ENCODE measurements at regions not wholly inside any gene's neighbourhood (a gene's known extent, or its start where the extent isn't known, plus 50 kb on each side); places are given as distances from the start of the nearest gene placed in this dataset.

DNA sequence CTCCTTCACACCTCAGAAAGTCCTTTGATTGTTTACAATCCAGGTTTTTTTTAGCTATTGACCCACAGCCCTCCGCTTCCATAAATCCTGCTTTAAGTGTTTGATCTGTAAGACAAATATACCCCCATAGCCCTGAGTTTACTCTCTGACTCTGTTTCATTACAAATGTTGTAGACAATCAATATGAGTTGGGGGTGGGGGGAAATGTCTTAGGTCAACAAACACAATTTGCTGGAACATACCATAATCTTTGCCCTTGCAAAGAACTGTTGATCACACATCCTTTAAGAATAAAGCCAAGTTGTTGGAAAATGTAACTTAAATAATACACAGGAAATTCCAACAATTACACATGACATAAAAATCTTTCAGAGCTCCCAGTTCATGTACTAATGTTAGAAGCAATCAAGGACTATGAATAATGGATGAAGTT, 301.8 kb upstream of the SEMA6D start:
- H3K4me3 ChIP-seq (ENCODE audit: low read depth, low read length), result no peak overlapping the region
- TF ChIP-seq, protein P1, sequence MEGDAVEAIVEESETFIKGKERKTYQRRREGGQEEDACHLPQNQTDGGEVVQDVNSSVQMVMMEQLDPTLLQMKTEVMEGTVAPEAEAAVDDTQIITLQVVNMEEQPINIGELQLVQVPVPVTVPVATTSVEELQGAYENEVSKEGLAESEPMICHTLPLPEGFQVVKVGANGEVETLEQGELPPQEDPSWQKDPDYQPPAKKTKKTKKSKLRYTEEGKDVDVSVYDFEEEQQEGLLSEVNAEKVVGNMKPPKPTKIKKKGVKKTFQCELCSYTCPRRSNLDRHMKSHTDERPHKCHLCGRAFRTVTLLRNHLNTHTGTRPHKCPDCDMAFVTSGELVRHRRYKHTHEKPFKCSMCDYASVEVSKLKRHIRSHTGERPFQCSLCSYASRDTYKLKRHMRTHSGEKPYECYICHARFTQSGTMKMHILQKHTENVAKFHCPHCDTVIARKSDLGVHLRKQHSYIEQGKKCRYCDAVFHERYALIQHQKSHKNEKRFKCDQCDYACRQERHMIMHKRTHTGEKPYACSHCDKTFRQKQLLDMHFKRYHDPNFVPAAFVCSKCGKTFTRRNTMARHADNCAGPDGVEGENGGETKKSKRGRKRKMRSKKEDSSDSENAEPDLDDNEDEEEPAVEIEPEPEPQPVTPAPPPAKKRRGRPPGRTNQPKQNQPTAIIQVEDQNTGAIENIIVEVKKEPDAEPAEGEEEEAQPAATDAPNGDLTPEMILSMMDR (IDR thresholded peaks at IDR 0.05; ENCODE audit: low read depth, low read length), result no peak

DNA sequence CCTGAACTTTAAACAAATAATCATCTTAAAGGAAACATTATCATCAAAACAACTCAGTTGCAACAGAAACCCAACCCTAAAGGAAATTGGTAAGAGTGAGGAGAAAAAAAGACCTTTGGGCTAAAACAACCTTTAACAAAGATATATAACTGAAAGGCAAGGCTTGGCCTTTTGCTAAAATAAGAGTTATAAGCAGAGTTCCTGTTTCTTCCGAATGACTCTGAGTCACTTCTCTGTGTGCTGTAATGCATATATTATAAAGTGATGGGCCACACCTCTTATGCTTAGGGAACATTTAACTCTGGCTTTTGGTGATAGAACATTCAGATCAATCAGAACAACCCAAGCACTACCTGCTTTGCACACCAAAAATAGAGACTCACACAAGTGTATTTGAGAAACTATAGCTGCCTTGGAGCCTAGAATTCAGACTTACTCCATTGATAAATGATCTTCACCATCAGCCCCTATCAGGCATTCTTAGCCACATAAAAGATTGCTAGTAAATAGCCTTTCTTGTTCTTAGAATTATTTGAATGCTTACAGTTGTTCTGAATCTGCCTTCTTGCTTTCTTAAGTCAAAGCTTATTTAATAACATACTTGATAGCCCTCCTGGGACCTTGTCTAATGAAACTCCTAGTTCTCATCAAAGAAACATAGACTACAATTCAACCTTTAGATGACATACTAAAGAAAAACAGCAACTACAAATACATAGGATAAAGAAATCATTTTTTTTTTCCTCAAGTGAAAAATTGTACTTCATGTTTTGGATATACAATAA, 294.2 kb upstream of the SEMA6D start:
- TF ChIP-seq, protein P1 (IDR thresholded peaks at IDR 0.05; ENCODE audit: low read depth, low read length), result no peak
- no peak overlapping the region for H3K4me3 ChIP-seq (ENCODE audit: low read depth, low read length)

DNA sequence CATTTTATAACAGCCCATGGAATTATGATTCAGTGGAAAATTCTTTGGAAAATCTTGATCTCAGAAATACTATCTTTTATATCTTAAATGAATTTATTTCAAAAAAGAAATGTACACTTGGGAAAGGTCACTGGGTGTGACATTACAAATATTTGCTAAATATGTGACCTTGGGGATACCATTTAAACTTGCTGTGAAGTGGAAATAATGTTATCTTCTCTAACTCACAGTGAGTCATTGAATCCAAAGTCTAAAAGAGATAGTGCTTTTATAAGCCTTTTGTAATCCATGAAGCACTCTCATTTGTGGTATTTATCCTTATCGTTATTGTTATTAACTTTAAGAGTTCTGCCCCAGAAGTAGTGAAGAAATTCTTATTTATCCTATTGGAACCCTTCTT, 289.8 kb upstream of the SEMA6D start:
- TF ChIP-seq, protein P1 (IDR thresholded peaks at IDR 0.05; ENCODE audit: low read depth, low read length), result no peak
- no peak overlapping the region for H3K4me3 ChIP-seq (ENCODE audit: low read depth, low read length)

DNA sequence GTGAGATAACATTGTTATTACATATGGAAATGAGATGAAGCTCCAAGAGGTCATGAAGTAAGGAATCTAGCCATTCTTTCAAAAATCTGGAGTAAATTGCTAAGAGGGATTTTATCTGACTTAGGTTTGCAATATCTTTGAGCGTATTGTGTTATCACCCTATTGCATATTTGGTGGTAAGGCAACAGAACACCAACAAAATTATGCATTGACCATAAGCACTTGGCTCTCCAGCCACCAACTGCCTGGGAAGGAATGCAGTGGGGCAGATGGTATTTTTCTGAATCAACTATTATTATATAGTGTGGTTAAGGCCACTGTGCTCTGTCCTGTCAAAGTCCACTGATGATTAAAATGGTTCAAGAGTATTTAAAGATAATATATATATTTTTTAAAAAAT, 287.9 kb upstream of the SEMA6D start:
- TF ChIP-seq, protein P1 (IDR thresholded peaks at IDR 0.05; ENCODE audit: low read depth, low read length), result no peak
- H3K4me3 ChIP-seq (ENCODE audit: low read depth, low read length), result no peak overlapping the region

DNA sequence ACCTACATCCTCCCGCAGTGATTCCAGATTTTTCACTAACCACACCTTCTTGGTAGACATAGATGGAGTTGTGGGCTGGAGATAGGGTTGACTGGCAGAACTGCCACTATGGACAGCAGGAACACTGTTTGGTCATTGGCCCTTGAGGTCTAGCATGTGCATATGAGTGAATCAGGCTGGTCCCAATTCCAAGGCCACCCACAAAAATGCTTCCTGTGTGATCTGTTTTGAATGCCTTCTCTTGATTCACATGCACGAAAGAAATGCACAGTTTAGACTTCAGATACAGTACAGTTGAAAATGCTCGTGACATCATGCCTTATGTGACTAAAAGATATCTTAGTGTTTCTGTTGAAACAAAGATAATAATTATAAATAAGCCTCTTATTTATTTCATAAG, 285.8 kb upstream of the SEMA6D start:
- TF ChIP-seq, protein P1 (IDR thresholded peaks at IDR 0.05; ENCODE audit: low read depth, low read length), result no peak
- H3K4me3 ChIP-seq (ENCODE audit: low read depth, low read length), result no peak overlapping the region

DNA sequence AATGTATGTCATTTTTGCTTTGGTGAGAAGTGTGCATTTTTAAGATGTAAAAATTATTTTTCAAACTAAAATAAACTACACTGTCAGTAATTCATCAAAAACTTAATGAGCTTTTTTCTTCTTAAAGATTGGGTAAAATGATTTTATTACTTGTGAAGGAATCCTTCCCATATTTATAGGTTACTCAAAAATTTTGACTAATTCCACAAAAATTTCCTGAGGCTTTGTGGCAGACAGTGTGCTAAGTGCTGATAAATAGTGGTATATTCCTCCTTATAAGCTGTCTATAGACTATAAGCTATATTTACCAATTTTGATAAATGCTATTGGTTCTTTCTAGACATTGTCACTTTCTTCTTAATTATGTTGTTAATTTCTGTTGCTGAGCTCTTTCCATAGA, 284.5 kb upstream of the SEMA6D start:
- TF ChIP-seq, protein P1 (IDR thresholded peaks at IDR 0.05; ENCODE audit: low read depth, low read length), result no peak
- H3K4me3 ChIP-seq (ENCODE audit: low read depth, low read length), result no peak overlapping the region

DNA sequence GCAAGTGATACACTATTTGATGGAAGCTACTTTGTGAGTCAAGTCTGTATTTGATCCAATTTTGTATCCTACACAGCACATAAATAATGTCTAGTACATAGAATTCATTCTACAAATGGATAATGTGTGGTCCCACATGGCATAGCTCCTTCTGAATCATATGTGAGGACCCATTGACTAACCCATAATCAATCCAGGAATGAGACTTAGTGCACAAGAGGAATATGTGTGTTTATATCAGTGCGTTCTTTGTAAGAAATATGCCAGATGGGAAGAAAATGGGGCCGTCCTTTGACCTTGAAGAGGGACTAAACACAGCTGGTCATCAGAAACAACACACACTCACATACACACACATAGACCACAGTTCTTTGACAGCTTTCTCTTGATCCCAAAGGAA, 282.7 kb upstream of the SEMA6D start:
- TF ChIP-seq, protein P1 (IDR thresholded peaks at IDR 0.05; ENCODE audit: low read depth, low read length), result no peak
- no peak overlapping the region for H3K4me3 ChIP-seq (ENCODE audit: low read depth, low read length)

Measured in WI38 (cell line).